ENCODE measurements at regions not wholly inside any gene's neighbourhood (a gene's known extent, or its start where the extent isn't known, plus 50 kb on each side); places are given as distances from the start of the nearest gene placed in this dataset.

- no peak for TF ChIP-seq CTCF (IDR thresholded peaks at IDR 0.05; ENCODE audit: insufficient read depth, low read depth, low read length)
- POLR2A ChIA-PET = no interaction called here
- Histone ChIP-seq H3K27me3 (ENCODE audit: control insufficient read depth, insufficient read depth, low read length) (no peaks in the 10 kb centered on the region), H3K36me3 (ENCODE audit: control insufficient read depth, insufficient read depth, low read length) (peaks cover 3% of the 10 kb centered on the region), H3K4me3 (ENCODE audit: low read depth, low read length) (no peak overlapping the region)
- DNase-seq (ENCODE audit: low read depth) = no peak
- CTCF ChIA-PET = interaction anchor here (0.6 kb wide), 2 partner anchors 133 to 209 kb away, joined by 3 to 5 read pairs; no protein-coding TSS in a partner anchor
Observed at GRCh38 chr2:120889936-120890335, 154.3 kb downstream of the GLI2 start.

GRCh38 chr2:120890566-120891360 lies 155.1 kb downstream of the GLI2 start:
- H3K4me3 ChIP-seq (ENCODE audit: low read depth, low read length) = no peak overlapping the region
- peaks cover 3% of the 10 kb centered on the region for H3K36me3 ChIP-seq (ENCODE audit: control insufficient read depth, insufficient read depth, low read length)
- DNase-seq (ENCODE audit: low read depth) = no peak
- no peak for TF ChIP-seq CTCF (IDR thresholded peaks at IDR 0.05; ENCODE audit: insufficient read depth, low read depth, low read length)
- ChIA-PET POLR2A (no interaction called here), CTCF (interaction anchor here (0.6 to 1.0 kb wide), 2 partner anchors 9 to 210 kb away, joined by 3 read pairs; no protein-coding TSS in a partner anchor)
- no peaks in the 10 kb centered on the region for H3K27me3 ChIP-seq (ENCODE audit: control insufficient read depth, insufficient read depth, low read length)

- Histone ChIP-seq H3K36me3 (ENCODE audit: control insufficient read depth, insufficient read depth, low read length) (peaks cover 3% of the 10 kb centered on the region), H3K27me3 (ENCODE audit: control insufficient read depth, insufficient read depth, low read length) (no peaks in the 10 kb centered on the region), H3K4me3 (ENCODE audit: low read depth, low read length) (no peak overlapping the region)
- no peak for DNase-seq (ENCODE audit: low read depth)
- no peak for TF ChIP-seq CTCF (IDR thresholded peaks at IDR 0.05; ENCODE audit: insufficient read depth, low read depth, low read length)
- ChIA-PET POLR2A (no interaction called here), CTCF (no interaction called here)
Observed at GRCh38 chr2:120892271-120892966, 156.8 kb downstream of the GLI2 start.

GRCh38 chr2:120892967-120893667 lies 157.4 kb downstream of the GLI2 start:
- H3K36me3 ChIP-seq (ENCODE audit: control insufficient read depth, insufficient read depth, low read length) = peaks cover 3% of the 10 kb centered on the region
- DNase-seq (ENCODE audit: low read depth) = no peak
- no peaks in the 10 kb centered on the region for H3K27me3 ChIP-seq (ENCODE audit: control insufficient read depth, insufficient read depth, low read length)
- POLR2A ChIA-PET = no interaction called here
- no peak overlapping the region for H3K4me3 ChIP-seq (ENCODE audit: low read depth, low read length)
- CTCF ChIA-PET = no interaction called here
- TF ChIP-seq CTCF (IDR thresholded peaks at IDR 0.05; ENCODE audit: insufficient read depth, low read depth, low read length) = no peak

Data from BJ (cell line).